MM.1S (cell line): ENCODE measurements at regions not wholly inside any gene's neighbourhood (a gene's known extent, or its start where the extent isn't known, plus 50 kb on each side); places are given as distances from the start of the nearest gene placed in this dataset.
"Not testable (repeated sequence)": the region's sequence is repeated elsewhere in the genome, so short reads cannot be mapped to it uniquely, and the experiment has no call there.

Experiments used
- CTCF ChIP-seq: fragments of 300-600 bp; sonication (generic); IDR thresholded peaks from 2 replicates; pipeline ENCODE4 v1.5.1; 2016; ENCODE audit warnings: antibody characterized with exemption, low read length, mixed read lengths
- EZH2 ChIP-seq: fragments of 300-600 bp; sonication (generic); optimal IDR thresholded peaks from 2 replicates; pipeline ENCODE3; 2017; ENCODE audit warnings: low read depth, mild to moderate bottlenecking, antibody characterized with exemption, low read length, mixed read lengths

- TF ChIP-seq CTCF, EZH2: not testable (repeated sequence)
These were observed 1911.9 kb downstream of the KHDRBS2 start for GRCh38 chr6:60374078-60374477.
